HCT116 (cell line): ENCODE measurements at regions not wholly inside any gene's neighbourhood (a gene's known extent, or its start where the extent isn't known, plus 50 kb on each side); places are given as distances from the start of the nearest gene placed in this dataset.
"Not testable (repeated sequence)": the region's sequence is repeated elsewhere in the genome, so short reads cannot be mapped to it uniquely, and the experiment has no call there.

ENCODE experiments used
- ATAC-seq: fragments of 200-7000 bp; cut with Tn5 transposase; 2 replicates; pipeline ENCODE4 v1.9.1; 2020; ENCODE audit warnings: mild to moderate bottlenecking, moderate library complexity
- BruUV-seq: library from RNA; stranded (reverse); fragments of 400-500 nt; replicated peaks from 2 replicates; lab custom pipeline; 2021; lab: Mats Ljungman, UMichigan
- CTCF ChIA-PET: fragments of 300-600 bp; sonication (Branson Sonifier 250); formaldehyde crosslinking; loops from one replicate; lab custom pipeline; 2021; ENCODE audit warnings: antibody characterized with exemption; lab: Charles Lee
- POLR2A ChIA-PET: fragments of 300-600, 350-600 bp; sonication (Branson Sonifier 250); formaldehyde crosslinking; loops from one replicate; lab custom pipeline; 2021; ENCODE audit warnings: antibody characterized with exemption; lab: Charles Lee
- RAD21 ChIA-PET, 2 experiments: fragments of 300-600 bp; sonication (Branson Sonifier 250); formaldehyde crosslinking; loops; one replicate each; lab custom pipeline; 2023; ENCODE audit warnings: low total read pairs in 2 of 2; ENCODE audit not compliant: uncharacterized antibody in 2 of 2, unreplicated experiment in 2 of 2, low non-redundant PET in 1 of 2; lab: Charles Lee
- DNase-seq: peaks from one replicate; pipeline ENCODE4 v3.0.0-alpha.2; 2010; ENCODE audit warnings: low read depth, low spot score
- H2AFZ ChIP-seq: fragments of 200-600 bp; shearing (Covaris generic), sonication (generic); 2 replicates; pipeline ENCODE4 v1.6.1; 2017; ENCODE audit warnings: low read depth, mixed run types, mixed read lengths, antibody characterized with exemption, low read length; ENCODE audit not compliant: poor library complexity, severe bottlenecking
- H3K27ac ChIP-seq: 2 replicates; pipeline ENCODE4 v1.5.1; 2012; ENCODE audit warnings: low read depth, low read length
- H3K27me3 ChIP-seq: fragments of 200-600 bp; sonication (generic); 2 replicates; pipeline ENCODE4 v1.6.1; 2016; ENCODE audit warnings: mixed run types, low read length, mixed read lengths; ENCODE audit not compliant: insufficient read depth
- H3K36me3 ChIP-seq, 2 experiments: fragments of 200-500 bp in 1 of 2; fragments of 200-600 bp in 1 of 2; sonication (Bioruptor generic) in 1 of 2; sonication (generic) in 1 of 2; 2 replicates each; pipeline versions ENCODE4 v1.5.1 to v1.6.1; 2014 to 2016; ENCODE audit warnings: low read length in 2 of 2, inconsistent platforms in 1 of 2, mixed read lengths in 1 of 2, mixed run types in 1 of 2; ENCODE audit not compliant: insufficient read depth in 2 of 2, control insufficient read depth in 1 of 2
- H3K4me1 ChIP-seq, 2 experiments: fragments of 200-600 bp in 1 of 2; sonication (generic) in 1 of 2; 2 replicates each; pipeline versions ENCODE4 v1.5.1 to v1.6.1; 2012 to 2017; ENCODE audit warnings: low read length in 2 of 2, inconsistent platforms in 1 of 2, mild to moderate bottlenecking in 1 of 2, mixed read lengths in 1 of 2, mixed run types in 1 of 2, moderate library complexity in 1 of 2; ENCODE audit not compliant: insufficient read depth in 2 of 2, control insufficient read depth in 1 of 2
- H3K4me2 ChIP-seq: fragments of 200-600 bp; sonication (generic); 2 replicates; pipeline ENCODE4 v1.6.1; 2017; ENCODE audit warnings: mixed run types, low read length, mixed read lengths
- H3K4me3 ChIP-seq, 2 experiments: fragments of 200-600 bp in 1 of 2; sonication (generic) in 1 of 2; replicated peaks in 1 of 2; 2 replicates each; pipeline ENCODE4 v1.5.1; 2011 to 2016; ENCODE audit warnings: low read length in 2 of 2, control low read depth in 1 of 2, low read depth in 1 of 2, mild to moderate bottlenecking in 1 of 2, mixed read lengths in 1 of 2, mixed run types in 1 of 2
- H3K79me2 ChIP-seq: fragments of 200-600 bp; sonication (generic); 2 replicates; pipeline ENCODE4 v1.6.1; 2017; ENCODE audit warnings: mild to moderate bottlenecking, mixed run types, low read length, moderate library complexity, mixed read lengths; ENCODE audit not compliant: insufficient read depth
- H3K9ac ChIP-seq: fragments of 200-600 bp; sonication (generic); 2 replicates; pipeline ENCODE4 v1.6.1; 2016; ENCODE audit warnings: low read length, mixed read lengths
- H3K9me2 ChIP-seq: fragments of 200-600 bp; sonication (generic), shearing (Covaris generic); 2 replicates; pipeline ENCODE4 v1.6.1; 2017; ENCODE audit warnings: mixed run types, mild to moderate bottlenecking, moderate library complexity; ENCODE audit not compliant: insufficient read depth
- H3K9me3 ChIP-seq, 2 experiments: fragments of 200-500 bp in 1 of 2; fragments of 200-600 bp in 1 of 2; sonication (Bioruptor generic) in 1 of 2; sonication (generic) in 1 of 2; 2 replicates each; pipeline ENCODE4 v1.6.1; 2014 to 2017; ENCODE audit warnings: low read length in 2 of 2, mixed read lengths in 2 of 2, inconsistent platforms in 1 of 2, low read depth in 1 of 2, mild to moderate bottlenecking in 1 of 2, mixed run types in 1 of 2, moderate library complexity in 1 of 2; ENCODE audit not compliant: control insufficient read depth in 1 of 2, insufficient read depth in 1 of 2
- H4K20me1 ChIP-seq: fragments of 200-600 bp; sonication (generic), shearing (Covaris generic); 2 replicates; pipeline ENCODE4 v1.6.1; 2017; ENCODE audit warnings: mixed run types, mild to moderate bottlenecking, moderate library complexity; ENCODE audit not compliant: insufficient read depth
- CBX3 ChIP-seq: IDR thresholded peaks from 2 replicates; pipeline ENCODE4 v1.6.1; 2012; ENCODE audit warnings: low read depth
- CTCF ChIP-seq, 3 experiments: fragments of 200-600 bp in 1 of 3; sonication (generic) in 1 of 3; IDR thresholded peaks in 2 of 3; conservative IDR thresholded peaks in 1 of 3; 2 replicates each; pipeline ENCODE4 v1.5.1; 2012 to 2017; ENCODE audit warnings: low read depth in 2 of 3, low read length in 2 of 3, antibody characterized with exemption in 1 of 3, borderline replicate concordance in 1 of 3, control low read depth in 1 of 3, mild to moderate bottlenecking in 1 of 3, mixed read lengths in 1 of 3, mixed run types in 1 of 3, moderate library complexity in 1 of 3; ENCODE audit not compliant: insufficient read depth in 1 of 3
- EZH2phosphoT487 ChIP-seq: fragments of 200-600 bp; IDR thresholded peaks from 2 replicates; pipeline ENCODE4 v1.6.1; 2018; ENCODE audit warnings: antibody characterized with exemption, borderline replicate concordance
- RAD21 ChIP-seq: IDR thresholded peaks from 2 replicates; pipeline ENCODE4 v1.6.1; 2012; ENCODE audit warnings: low read depth, mild to moderate bottlenecking
- REST ChIP-seq: IDR thresholded peaks from 2 replicates; pipeline ENCODE4 v1.6.1; 2012; ENCODE audit warnings: low read depth
- SRF ChIP-seq: IDR thresholded peaks from 2 replicates; pipeline ENCODE4 v1.6.1; 2012; ENCODE audit warnings: low read depth
- intact Hi-C: fragments of 100-400 bp; cut with micrococcal nuclease; formaldehyde crosslinking; loops from 2 replicates; pipeline ENCODE4 v1.10.0; 2022

DNA sequence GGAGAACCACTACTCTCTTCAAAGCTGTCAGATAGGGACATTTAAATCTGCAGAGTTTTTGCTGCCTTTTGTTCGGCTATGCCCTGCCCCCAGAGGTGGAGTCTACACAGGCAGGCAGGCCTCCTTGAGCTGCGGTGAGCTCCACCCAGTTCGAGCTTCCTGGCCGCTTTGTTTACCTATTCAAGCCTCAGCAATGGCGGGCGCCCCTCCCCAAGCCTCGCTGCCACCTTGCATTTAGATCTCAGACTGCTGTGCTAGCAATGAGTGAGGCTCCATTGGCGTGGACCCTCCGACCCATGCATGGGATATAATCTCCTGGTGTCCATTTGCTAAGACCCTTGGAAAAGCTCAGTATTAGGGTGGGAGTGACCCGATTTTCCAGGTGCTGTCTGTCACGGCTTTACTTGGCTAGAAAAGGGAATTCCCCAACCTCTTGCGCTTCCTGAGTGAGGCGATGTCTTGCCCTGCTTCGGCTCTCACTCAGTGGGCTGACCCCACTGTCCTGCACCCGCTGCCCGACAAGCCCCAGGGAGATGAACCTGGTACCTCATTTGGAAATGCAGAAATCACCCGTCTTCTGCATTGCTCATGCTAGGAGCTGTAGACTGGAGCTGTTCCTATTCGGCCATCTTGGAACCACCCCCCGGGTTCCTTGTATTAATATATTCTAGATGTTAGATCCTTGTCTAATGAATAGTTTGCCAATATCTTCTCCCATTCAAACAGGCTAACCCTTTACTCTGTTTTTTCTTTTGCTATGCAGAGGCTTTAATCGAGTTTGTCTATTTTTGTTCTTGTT lies 113.8 kb downstream of the COX7C start:
- H3K36me3 ChIP-seq, H3K4me3 ChIP-seq, H3K9ac ChIP-seq, H3K4me1 ChIP-seq, H3K9me2 ChIP-seq, POLR2A ChIA-PET, CTCF ChIA-PET, DNase-seq, H3K27me3 ChIP-seq, H3K4me2 ChIP-seq, H3K27ac ChIP-seq, intact Hi-C loops, BruUV-seq, RAD21 ChIA-PET, H3K79me2 ChIP-seq, H3K9me3 ChIP-seq, H2AFZ ChIP-seq, H4K20me1 ChIP-seq, ATAC-seq: not testable (repeated sequence)

DNA sequence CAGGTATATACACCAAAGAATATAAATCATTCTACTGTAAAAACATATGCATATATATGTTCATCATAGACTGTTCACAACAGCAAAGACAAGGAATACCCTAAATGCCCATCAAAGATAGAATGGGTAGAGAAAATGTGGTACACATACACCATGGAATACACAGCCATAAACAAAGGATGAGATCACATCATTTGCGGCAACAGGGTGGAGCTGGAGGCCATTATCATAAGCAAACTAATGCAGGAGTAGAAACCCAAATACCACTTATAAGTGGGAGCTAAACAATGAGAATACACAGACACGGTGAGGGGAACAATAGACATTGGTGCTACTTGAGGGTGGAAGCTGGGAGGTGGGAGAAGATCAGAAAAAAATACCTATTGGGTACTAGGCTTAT lies 117.6 kb downstream of the COX7C start:
- 0 out of 2 replicates have a peak, but pooled peaks cover 3% of the 10 kb centered on the region for H3K9me2 ChIP-seq
- TF ChIP-seq REST (no peak), CBX3 (no peak), SRF (no peak), CTCF (IDR thresholded peaks at IDR 0.05 in 2 of 3, conservative IDR thresholded peaks at IDR 0.05 in 1 of 3; ENCODE audit: borderline replicate concordance in 1 of 3, insufficient read depth in 1 of 3, low read depth in 2 of 3, low read length in 2 of 3) (no peak), EZH2phosphoT487 (no peak), RAD21 (no peak)
- no peaks in the 10 kb centered on the region for H3K27me3 ChIP-seq
- no TSS peak for BruUV-seq
- no peaks in the 10 kb centered on the region for H3K9me3 ChIP-seq
- no peaks in the 10 kb centered on the region for H3K36me3 ChIP-seq
- ChIA-PET CTCF (no interaction called here), RAD21 (no interaction called here), POLR2A (no interaction called here)
- no peak overlapping the region for H3K27ac ChIP-seq
- DNase-seq (no peak), ATAC-seq (no peak)
- no peaks in the 10 kb centered on the region for H4K20me1 ChIP-seq
- no peaks in the 10 kb centered on the region for H3K4me1 ChIP-seq
- no peak overlapping the region for H3K9ac ChIP-seq
- intact Hi-C loops = no loop called here
- H2AFZ ChIP-seq = no peak overlapping the region
- no peak overlapping the region for H3K4me3 ChIP-seq
- no peak overlapping the region for H3K4me2 ChIP-seq
- H3K79me2 ChIP-seq = no peaks in the 10 kb centered on the region
